NB4 (cell line): ENCODE measurements at regions not wholly inside any gene's neighbourhood (a gene's known extent, or its start where the extent isn't known, plus 50 kb on each side); places are given as distances from the start of the nearest gene placed in this dataset.

Experiments
- CTCF ChIP-seq: IDR thresholded peaks from one replicate; pipeline ENCODE4 v1.5.1; 2012; ENCODE audit warnings: low read depth, low read length
- MYC ChIP-seq: IDR thresholded peaks from 2 replicates; pipeline ENCODE4 v1.6.1; 2011; ENCODE audit warnings: low read depth, low read length
- POLR2A ChIP-seq: IDR thresholded peaks from 2 replicates; pipeline ENCODE4 v1.6.1; 2011; ENCODE audit warnings: mild to moderate bottlenecking; ENCODE audit not compliant: insufficient read length; ENCODE audit errors: extremely low read depth
- TF ChIP-seq, protein P1 (sequence below): IDR thresholded peaks from 2 replicates; pipeline ENCODE4 v1.6.1; 2011; ENCODE audit warnings: low read depth, low read length

DNA sequence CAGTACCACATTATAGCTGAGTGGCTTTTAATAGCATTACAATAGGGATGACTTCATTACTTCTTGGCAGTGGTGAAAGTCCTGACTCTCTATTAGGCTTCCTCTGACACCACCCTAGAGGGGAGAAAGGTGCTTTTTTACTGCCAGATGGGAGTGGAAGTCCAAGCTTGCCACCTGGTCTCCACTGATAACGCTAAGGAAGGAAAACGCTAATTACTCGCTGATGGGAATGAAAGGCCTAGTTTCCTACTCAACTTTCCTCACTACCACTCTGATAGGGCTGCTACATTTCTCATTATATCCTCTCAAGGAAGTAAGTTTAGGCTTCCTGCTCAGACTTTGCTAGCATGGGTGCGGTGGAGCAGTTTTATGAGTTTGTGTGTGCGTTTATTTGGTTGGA, 62.3 kb upstream of the PAGE3 start:
- TF ChIP-seq POLR2A (no peak), CTCF (no peak), MYC (no peak)
- TF ChIP-seq, protein P1, sequence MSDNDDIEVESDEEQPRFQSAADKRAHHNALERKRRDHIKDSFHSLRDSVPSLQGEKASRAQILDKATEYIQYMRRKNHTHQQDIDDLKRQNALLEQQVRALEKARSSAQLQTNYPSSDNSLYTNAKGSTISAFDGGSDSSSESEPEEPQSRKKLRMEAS: no peak
